ENCODE measurements at regions not wholly inside any gene's neighbourhood (a gene's known extent, or its start where the extent isn't known, plus 50 kb on each side); places are given as distances from the start of the nearest gene placed in this dataset.

DNA sequence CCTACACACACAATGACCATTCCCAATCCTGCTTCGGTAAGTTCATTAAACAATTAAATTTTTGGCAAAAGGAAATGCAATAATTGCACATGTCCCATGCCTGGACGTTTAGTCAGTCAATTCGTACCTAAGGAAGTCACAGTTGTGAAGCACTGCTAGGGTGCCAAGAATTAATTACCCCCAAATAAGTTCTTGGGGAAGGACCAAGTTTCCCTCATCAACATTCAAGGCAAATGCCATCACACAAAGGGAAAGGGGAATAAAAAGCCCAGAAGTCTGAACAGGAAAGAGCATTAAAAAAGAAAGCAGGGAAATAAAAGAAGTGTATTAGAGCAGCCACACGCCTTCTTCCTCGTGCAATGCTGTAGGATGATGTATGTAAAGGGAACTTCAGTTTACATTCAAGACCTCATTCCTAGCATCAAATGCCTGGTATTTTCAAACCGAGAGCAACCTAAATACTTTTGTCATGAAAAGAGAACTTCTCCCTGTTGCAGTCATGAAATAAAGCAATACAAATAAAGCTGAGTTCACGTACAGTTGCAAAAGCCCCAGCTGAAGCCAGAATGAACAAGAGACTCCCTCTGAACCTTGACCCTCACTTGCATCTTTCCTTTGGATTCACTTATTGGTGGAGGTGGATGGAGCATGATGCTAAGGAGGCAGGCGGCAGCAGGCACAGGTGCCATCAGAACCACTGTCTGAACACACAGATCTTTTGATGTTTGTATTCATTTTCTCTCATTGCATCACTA lies 124.0 kb upstream of the PPARGC1A start:
- TF ChIP-seq, protein P1, sequence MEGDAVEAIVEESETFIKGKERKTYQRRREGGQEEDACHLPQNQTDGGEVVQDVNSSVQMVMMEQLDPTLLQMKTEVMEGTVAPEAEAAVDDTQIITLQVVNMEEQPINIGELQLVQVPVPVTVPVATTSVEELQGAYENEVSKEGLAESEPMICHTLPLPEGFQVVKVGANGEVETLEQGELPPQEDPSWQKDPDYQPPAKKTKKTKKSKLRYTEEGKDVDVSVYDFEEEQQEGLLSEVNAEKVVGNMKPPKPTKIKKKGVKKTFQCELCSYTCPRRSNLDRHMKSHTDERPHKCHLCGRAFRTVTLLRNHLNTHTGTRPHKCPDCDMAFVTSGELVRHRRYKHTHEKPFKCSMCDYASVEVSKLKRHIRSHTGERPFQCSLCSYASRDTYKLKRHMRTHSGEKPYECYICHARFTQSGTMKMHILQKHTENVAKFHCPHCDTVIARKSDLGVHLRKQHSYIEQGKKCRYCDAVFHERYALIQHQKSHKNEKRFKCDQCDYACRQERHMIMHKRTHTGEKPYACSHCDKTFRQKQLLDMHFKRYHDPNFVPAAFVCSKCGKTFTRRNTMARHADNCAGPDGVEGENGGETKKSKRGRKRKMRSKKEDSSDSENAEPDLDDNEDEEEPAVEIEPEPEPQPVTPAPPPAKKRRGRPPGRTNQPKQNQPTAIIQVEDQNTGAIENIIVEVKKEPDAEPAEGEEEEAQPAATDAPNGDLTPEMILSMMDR (IDR thresholded peaks at IDR 0.05; ENCODE audit: low read length), result no peak
- no peak for TF ChIP-seq EZH2 (IDR thresholded peaks at IDR 0.05; ENCODE audit: borderline replicate concordance, low read length)

Data from OCI-LY1 (cell line).